CD4-positive, alpha-beta T cell treated with Interleukin-4 for 4 hours (primary cell): ENCODE measurements at regions not wholly inside any gene's neighbourhood (a gene's known extent, or its start where the extent isn't known, plus 50 kb on each side); places are given as distances from the start of the nearest gene placed in this dataset.

Source experiments
- DNase-seq: peaks from one replicate; pipeline ENCODE4 v3.0.0-alpha.2; 2020

GRCh38 chr2:59019566-59020159, 778.5 kb upstream of the FANCL start:
- no peak for DNase-seq

DNA sequence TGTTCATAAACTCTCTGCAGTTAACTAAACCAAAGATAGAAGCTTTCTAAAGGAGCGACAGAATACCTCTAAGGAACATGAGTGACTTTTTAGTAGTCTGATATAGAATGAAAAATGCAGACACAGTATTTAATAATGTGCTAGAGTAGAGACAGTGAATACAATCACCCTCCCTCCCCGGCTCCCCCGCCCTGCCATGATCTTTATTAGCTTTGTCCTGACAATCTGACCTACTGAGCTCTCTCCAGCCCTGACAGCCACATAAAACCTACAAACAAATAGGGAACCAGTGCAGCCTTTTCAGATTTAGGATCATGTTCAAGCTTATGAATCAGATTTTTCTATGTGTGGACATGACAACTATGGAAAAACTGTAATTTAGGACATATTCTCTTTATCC, 777.6 kb upstream of the FANCL start:
- no peak for DNase-seq

GRCh38 chr2:59015027-59015426, 773.9 kb upstream of the FANCL start:
- no peak for DNase-seq

GRCh38 chr2:59012971-59013370, 771.8 kb upstream of the FANCL start:
- DNase-seq, result no peak

DNA sequence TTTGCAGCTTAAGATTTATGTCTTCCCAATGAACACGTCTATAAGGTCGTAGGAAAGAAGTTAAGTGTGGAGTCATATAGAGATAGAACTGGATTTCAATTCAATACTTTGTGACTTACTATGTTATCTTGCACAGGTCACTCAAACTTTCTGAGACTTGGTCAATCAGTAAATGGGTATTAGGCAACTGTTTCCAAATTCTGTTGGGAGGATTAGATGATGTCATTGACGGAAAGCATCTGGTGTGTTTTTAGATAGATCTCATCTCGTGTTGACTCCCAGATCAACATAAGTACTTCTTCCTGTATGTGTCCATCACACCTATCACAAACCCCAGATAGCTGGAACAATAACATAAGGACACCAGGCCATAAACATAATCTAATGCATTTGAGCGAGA, 771.1 kb upstream of the FANCL start:
- DNase-seq, result no peak

GRCh38 chr2:59008950-59009349, 767.8 kb upstream of the FANCL start:
- DNase-seq, result no peak

DNA sequence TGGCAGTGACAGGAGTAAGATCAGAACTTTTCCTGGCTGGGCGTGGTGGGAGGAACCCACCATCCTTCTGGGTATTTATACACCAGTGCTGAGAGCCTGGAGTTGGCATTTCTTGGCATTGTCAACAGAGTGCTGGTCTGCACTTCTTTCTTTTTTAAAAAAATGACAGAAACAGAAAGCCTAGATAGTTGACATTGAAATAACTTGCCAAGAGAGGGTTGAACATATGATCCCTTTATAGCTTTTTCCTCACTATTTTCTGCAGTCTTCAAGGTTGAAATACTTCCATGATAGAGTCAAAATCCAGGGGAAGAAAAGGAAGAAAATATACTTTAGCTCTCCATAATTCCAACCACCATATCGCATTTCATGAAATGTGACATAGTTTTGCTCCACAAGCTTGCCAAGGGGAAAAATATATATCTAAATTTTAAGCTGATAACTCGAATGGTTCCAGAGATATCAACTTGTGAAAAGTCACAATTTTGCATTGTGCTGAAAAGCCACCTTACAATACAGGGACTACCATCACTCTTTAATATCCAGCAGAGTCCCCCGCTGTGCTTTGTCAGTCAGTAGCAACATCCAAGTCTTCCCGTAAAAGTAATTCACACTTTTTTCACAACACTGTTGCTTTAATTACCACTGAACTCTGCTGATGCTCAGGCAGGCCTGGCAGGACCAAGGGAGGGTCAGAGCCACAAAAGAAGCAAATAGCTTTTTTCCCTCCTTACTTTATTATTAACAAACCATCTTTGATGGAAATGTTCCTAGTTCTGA, 764.9 kb upstream of the FANCL start:
- DNase-seq, result no peak

GRCh38 chr2:59004621-59005020, 763.5 kb upstream of the FANCL start:
- no peak for DNase-seq

DNA sequence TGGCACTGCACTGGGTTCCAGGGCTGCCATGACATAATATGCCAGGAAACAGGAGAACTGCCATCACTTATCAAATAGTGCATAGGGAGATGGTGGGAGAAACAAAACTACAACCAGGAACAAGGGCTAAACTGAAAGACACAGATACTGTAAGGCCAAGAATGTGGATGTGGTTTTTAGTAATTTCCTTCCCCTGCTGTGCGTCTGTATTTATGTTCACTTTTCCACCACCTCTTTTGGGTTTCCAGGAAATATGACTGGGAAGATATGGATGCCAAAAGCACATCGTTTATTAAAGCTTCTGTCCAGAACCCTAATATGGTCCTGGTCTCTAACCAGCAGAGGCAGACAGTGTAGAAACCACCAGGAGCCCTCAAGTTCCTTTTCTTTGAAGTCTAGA, 759.7 kb upstream of the FANCL start:
- no peak for DNase-seq

- no peak for DNase-seq
These were observed 751.1 kb upstream of the FANCL start for GRCh38 chr2:58992062-58992706.

DNA sequence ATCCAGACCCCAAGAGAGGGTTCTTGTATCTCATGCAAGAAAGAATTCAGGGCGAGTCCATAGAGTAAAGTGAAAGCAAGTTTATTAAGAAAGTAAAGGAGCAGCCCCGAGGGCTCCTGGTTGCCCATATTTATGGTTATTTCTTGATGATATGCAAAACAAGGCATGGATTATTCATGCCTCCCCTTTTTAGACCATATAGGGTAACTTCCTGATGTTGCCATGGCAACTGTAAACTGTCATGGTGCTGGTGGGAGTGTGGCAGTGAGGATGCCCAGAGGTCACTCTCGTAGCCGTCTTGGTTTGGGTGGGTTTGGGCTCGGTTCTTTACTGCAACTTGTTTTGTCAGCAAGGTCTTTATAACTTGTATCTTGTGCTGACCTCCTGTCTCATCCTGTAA, 750.2 kb upstream of the FANCL start:
- no peak for DNase-seq

DNA sequence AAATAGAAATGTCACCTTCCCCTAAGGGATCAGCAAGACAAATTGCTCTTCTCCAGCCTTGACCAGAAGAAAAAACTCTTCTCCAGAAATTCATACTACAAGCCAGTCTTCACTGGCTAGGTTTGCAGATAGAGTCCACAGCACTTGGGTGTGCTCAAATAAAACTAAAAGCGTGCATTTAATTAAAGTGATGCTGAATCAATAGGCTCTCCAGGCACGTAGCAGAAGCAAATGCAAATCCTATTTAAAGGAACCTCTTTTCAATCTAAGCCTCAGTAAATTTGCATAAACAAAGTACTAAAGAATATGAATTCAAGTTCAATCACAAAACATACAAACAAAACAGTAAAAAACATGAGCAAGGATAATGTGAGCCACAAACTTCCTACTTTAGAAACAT, 744.4 kb upstream of the FANCL start:
- no peak for DNase-seq

DNA sequence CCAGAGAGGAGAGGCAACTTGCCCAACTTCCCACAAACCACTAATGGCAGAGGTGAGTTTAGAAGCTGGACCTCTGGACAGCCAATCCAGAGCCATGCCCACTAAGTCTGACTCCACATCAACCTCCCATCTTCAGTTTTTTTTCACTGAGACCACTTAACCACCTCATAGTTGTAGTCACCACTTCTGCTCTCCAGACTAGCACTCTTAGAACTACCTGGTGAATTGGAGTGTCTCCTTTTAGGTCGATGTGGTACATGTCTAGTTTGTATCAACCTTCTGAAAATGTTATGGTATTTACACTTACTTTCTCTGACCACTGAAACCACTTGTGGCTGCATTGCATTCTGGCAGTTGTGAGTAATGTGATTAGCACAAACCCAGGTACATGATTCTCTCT, 743.6 kb upstream of the FANCL start:
- DNase-seq, result no peak

DNA sequence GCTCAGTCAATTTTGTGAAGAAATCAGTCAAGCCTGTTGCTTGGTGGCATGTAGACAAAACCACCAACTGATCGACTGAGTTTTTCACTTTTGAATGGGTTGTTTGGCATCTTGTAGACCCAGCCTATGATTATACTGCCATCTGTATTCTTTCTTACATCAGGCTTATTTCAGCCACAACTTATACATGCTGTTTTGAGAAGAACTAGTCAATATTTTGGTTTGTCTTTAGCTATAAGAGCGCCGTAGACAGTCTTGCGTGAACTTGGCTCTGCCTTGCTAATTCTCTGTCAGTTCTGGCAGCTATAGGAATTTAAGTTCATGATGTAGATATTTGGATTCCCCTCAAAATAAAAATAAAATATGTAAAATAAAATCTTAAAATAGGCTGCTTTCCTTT, 742.0 kb upstream of the FANCL start:
- no peak for DNase-seq

- DNase-seq, result no peak
These were observed 740.1 kb upstream of the FANCL start for GRCh38 chr2:58981237-58981636.

DNA sequence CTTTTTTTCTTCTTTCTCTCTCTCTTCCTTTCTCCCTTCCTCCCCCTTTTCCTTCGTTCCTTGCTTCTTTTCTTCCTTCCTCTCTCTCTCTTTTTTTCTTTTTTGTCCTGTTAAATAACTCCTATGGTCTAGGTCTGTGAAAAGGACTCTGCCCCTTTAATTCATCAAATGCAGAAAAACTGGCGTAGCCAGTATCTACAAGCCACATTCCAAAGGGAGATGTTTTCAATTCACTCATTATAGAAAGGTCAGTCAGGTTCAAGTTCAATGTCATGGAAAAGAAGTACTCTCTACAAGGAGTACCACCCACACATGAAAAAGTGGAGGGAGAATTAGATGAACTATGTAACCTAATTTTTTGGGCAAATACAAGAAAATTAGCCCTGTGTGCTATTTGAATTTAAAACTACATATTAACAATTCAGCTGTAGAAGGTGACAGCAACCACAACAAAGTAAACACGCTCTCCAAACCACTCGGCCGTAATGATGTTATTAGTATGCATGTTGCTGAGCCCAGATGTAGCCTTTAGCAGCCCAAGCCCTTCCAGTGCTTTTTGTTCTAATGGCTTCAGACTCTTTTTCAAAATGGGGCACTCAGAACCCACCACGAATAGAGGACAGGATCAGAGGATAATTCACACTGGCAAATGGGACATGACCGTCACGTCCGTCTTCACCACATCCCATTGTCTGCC, 735.4 kb upstream of the FANCL start:
- no peak for DNase-seq

DNA sequence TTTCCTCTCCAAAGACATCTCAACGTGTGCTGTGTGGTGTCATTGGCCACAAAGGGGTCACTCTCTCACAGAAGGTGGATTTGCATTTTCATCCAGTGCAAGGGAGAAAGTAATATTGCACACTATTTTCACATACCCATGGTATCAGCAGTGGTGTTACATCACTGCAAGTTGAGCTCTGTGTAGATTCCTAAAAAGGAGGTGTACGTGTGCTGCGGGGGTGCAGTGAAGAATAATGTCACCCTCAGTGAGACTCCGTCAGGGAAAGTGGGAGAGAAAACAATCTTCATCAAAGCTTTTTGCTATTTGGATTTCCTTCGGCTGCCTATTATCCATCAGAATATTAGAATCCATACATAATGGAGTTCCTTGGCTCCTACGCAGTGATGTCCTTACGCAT, 733.8 kb upstream of the FANCL start:
- no peak for DNase-seq

DNA sequence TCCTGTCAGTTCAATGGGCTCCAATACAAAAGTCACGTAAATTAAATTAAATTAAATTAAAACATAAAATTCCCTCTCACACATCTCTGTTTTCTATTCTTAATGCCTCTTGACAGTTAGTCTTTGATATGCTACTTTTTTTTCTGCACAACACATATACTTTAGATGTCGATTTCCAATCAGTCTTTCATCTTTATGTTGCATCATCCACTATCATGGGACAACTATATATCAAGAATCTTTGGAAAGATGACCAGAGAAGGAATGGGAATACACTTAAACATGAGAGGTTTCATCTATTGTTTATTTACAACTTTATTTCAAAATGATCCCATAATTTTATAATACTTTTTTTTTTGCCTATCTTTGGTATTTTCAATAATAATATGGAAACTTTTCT, 733.3 kb upstream of the FANCL start:
- DNase-seq, result no peak

DNA sequence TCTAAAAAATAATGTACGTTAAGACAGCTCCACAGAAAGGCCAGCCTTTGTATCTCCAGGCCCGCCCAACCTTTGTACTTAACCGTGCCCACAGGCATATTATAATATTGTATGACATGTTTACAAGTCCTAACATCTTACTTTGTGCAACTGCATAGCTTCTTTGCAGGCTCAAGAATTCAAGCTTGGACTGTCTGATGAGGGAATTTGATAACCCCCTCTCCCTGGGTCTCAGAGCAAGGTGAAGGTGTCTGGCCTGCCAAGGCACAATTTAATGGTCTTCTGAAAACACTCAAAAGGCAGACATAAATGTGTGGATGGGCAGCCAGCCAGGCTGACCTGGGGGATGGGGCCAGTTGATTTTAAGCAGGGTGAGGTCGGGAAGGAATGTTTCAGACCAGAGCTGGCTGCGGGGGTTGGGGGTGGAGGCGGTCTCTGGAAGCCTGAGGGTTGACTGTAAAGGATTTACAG, 732.7 kb upstream of the FANCL start:
- DNase-seq, result no peak

- no peak for DNase-seq
These were observed 731.6 kb upstream of the FANCL start for GRCh38 chr2:58972737-58973136.

GRCh38 chr2:58971511-58972360, 730.6 kb upstream of the FANCL start:
- no peak for DNase-seq

GRCh38 chr2:58970365-58970764, 729.2 kb upstream of the FANCL start:
- no peak for DNase-seq

GRCh38 chr2:58968885-58969284, 727.8 kb upstream of the FANCL start:
- no peak for DNase-seq
